Lung (tissue), 11 donors: ENCODE measurements at regions not wholly inside any gene's neighbourhood (a gene's known extent, or its start where the extent isn't known, plus 50 kb on each side); places are given as distances from the start of the nearest gene placed in this dataset.

Experiments
- ATAC-seq: fragments of 200-7000 bp; cut with Tn5 transposase; one replicate; pipeline ENCODE4 v1.9.1; 2020; ENCODE audit warnings: moderate number of reproducible peaks; ENCODE audit not compliant: insufficient read depth, low FRiP score
- DNase-seq, 3 donors: peaks; one replicate each; pipeline ENCODE4 v3.0.0-alpha.2; 2013 to 2017
- H3K27ac ChIP-seq, 2 donors: one replicate each; pipeline ENCODE4 v1.5.1; 2013; ENCODE audit warnings: mild to moderate bottlenecking in 2 of 2, moderate library complexity in 2 of 2, control low read depth in 1 of 2, inconsistent platforms in 1 of 2, low read depth in 1 of 2, low read length in 1 of 2
- H3K27me3 ChIP-seq, 3 donors: one replicate each; pipeline ENCODE4 v1.5.1; 2013; ENCODE audit warnings: low read length in 2 of 3; ENCODE audit not compliant: control insufficient read depth in 3 of 3, insufficient read depth in 3 of 3
- H3K36me3 ChIP-seq, 4 donors: one replicate each; pipeline ENCODE4 v1.5.1; 2013; ENCODE audit warnings: low read length in 4 of 4, mild to moderate bottlenecking in 1 of 4, moderate library complexity in 1 of 4; ENCODE audit not compliant: control insufficient read depth in 4 of 4, insufficient read depth in 4 of 4
- H3K4me1 ChIP-seq, 5 donors: one replicate each; pipeline ENCODE4 v1.5.1; 2013; ENCODE audit warnings: low read length in 5 of 5, mild to moderate bottlenecking in 2 of 5, moderate library complexity in 1 of 5; ENCODE audit not compliant: control insufficient read depth in 5 of 5, insufficient read depth in 5 of 5
- H3K4me3 ChIP-seq: one replicate; pipeline ENCODE4 v1.5.1; 2013; ENCODE audit warnings: mild to moderate bottlenecking, control low read depth, moderate library complexity
- H3K9ac ChIP-seq, 2 donors: one replicate each; pipeline ENCODE4 v1.5.1; 2013; ENCODE audit warnings: low read length in 2 of 2, control low read depth in 1 of 2; ENCODE audit not compliant: insufficient read depth in 1 of 2
- H3K9me3 ChIP-seq, 4 donors: one replicate each; pipeline ENCODE4 v1.5.1; 2013; ENCODE audit warnings: low read length in 3 of 4, mild to moderate bottlenecking in 1 of 4, moderate library complexity in 1 of 4; ENCODE audit not compliant: control insufficient read depth in 4 of 4, insufficient read depth in 3 of 4
- WGBS, 2 donors: extraction: QIAGEN DNeasy Blood & Tissue Kit; methylation state at CpG; one replicate each; pipeline ENCODE4 v1.1.7; 2013; 5-methylcytosine and 5-hydroxymethylcytosine counted together
- TF ChIP-seq, protein P1 (sequence below): IDR thresholded peaks from 2 replicates; pipeline ENCODE4 v1.5.1; 2012; ENCODE audit warnings: mild to moderate bottlenecking; ENCODE audit errors: control extremely low read depth, extremely low read depth
- donor health status: control.
- donor health status: control.
- donor health status: Bipolar disorder and iron deficiency.
- donor health status: healthy.
- donor health status: DM: yes; HTN: yes; CAD: no.

DNA sequence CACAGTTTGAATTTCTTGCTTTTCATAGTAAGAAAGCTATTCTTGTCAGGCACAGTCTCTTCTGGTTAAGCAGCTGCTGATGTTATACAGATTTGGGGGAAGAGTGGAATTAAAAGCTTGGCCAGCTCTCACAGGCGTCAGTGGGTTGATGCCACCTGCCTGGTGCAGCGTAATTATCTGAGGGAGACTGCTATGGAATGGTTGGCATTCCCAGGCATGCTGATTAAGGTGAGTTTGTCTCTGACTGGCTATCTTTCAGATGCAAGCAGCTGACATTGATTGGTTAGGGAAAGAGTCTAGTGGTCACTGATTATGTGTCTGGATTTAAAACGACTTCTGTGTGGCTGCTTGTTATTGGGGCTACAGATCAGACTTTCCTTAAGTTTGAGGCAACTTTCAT, 948.4 kb downstream of the UQCRFS1 start:
- H3K4me1 ChIP-seq = no peaks in the 10 kb centered on the region
- 42 to 64% methylated on average over 3 of the region's 3 CpGs for WGBS, 2 donors
- no peaks in the 10 kb centered on the region for H3K36me3 ChIP-seq
- H3K9me3 ChIP-seq = peaks cover 0 to 3% (median under 1%) of the 10 kb centered on the region in 4 donors
- no peaks in the 10 kb centered on the region for H3K27me3 ChIP-seq
- no peak overlapping the region for H3K27ac ChIP-seq
- ATAC-seq = no peak
- H3K4me3 ChIP-seq = no peak overlapping the region
- no peak overlapping the region for H3K9ac ChIP-seq
- no peak for DNase-seq
- TF ChIP-seq, protein P1, sequence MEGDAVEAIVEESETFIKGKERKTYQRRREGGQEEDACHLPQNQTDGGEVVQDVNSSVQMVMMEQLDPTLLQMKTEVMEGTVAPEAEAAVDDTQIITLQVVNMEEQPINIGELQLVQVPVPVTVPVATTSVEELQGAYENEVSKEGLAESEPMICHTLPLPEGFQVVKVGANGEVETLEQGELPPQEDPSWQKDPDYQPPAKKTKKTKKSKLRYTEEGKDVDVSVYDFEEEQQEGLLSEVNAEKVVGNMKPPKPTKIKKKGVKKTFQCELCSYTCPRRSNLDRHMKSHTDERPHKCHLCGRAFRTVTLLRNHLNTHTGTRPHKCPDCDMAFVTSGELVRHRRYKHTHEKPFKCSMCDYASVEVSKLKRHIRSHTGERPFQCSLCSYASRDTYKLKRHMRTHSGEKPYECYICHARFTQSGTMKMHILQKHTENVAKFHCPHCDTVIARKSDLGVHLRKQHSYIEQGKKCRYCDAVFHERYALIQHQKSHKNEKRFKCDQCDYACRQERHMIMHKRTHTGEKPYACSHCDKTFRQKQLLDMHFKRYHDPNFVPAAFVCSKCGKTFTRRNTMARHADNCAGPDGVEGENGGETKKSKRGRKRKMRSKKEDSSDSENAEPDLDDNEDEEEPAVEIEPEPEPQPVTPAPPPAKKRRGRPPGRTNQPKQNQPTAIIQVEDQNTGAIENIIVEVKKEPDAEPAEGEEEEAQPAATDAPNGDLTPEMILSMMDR = no peak

DNA sequence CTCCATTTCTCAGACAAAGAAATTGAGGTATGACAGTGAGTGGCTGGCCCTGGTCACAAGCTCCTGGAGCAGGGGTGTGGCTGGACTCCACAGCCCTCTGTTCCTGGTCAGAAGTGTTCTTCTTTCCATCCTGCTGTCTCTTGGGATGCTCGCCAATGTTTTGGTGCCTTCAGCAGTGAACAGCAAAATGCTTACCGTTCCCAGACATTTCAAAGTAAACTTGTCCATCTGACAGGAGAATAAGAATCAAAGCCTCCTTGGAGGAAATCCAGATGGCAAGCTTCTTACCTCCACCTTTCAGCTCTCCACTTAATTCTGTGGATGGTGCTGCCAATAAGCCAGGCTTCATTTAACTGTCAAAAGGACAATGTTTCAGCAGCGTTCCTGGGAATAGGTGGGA, 954.1 kb downstream of the UQCRFS1 start:
- WGBS, 2 donors = 59 to 78% methylated on average over 3 of the region's 3 CpGs
- Histone ChIP-seq H3K27ac (no peak overlapping the region), H3K9ac (no peak overlapping the region), H3K27me3 (no peaks in the 10 kb centered on the region), H3K36me3 (no peaks in the 10 kb centered on the region), H3K9me3 (peaks cover 0 to 3% (median under 1%) of the 10 kb centered on the region in 4 donors), H3K4me1 (no peaks in the 10 kb centered on the region), H3K4me3 (no peak overlapping the region)
- no peak for DNase-seq
- ATAC-seq = no peak
- TF ChIP-seq, protein P1 = no peak

DNA sequence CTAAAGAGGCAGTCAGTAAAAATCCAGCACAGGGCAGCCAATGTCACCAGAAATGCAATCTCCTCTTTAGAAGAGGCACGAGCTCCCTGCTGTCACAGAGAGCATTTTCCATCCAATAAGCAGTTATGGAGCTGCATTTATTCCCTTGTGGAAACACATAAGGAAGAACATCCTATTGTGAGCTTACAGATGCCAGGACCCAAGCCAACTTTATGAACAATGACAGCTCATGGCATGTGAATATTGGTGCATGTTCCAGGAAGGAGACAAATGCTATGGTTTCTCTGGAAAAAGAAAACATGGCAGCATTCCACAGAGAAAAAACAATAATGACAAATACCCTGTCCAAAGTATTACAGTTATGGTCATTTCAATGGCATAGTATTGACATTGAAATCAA, 955.6 kb downstream of the UQCRFS1 start:
- Histone ChIP-seq H3K27me3 (no peaks in the 10 kb centered on the region), H3K4me1 (no peaks in the 10 kb centered on the region), H3K4me3 (no peak overlapping the region), H3K9ac (no peak overlapping the region), H3K9me3 (peaks cover 0 to 3% (median under 1%) of the 10 kb centered on the region in 4 donors), H3K36me3 (no peaks in the 10 kb centered on the region), H3K27ac (no peak overlapping the region)
- TF ChIP-seq, protein P1 = no peak
- no peak for ATAC-seq
- DNase-seq = no peak
- 30 to 79% methylated on average over 1 of the region's 1 CpG for WGBS, 2 donors

DNA sequence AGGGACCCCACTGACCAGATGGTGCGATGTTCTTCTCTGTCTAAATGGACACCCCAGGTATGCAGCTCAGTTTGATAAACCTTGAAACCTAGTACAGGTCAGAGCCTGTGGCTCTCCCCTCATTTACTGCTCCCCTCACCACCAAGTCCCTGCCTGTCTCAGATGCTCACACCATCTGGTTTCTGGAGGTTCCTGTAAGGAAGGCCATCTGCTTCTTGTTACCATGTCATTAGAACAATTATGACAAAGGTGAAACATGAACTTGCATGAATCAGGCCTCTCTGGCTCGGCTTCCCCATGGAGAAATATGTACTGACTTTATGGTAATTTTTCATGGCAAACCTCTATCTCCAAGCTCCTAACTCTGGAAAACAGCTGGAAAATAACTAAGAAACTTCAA, 965.7 kb downstream of the UQCRFS1 start:
- Histone ChIP-seq H3K4me1 (no peaks in the 10 kb centered on the region), H3K4me3 (no peak overlapping the region), H3K9ac (no peak overlapping the region), H3K36me3 (no peaks in the 10 kb centered on the region), H3K27ac (no peak overlapping the region), H3K27me3 (peaks cover 0 to 3% (median 0%) of the 10 kb centered on the region in 3 donors), H3K9me3 (no peaks in the 10 kb centered on the region)
- TF ChIP-seq, protein P1 = no peak
- no peak for ATAC-seq
- WGBS, 2 donors = 87% methylated on average over 2 of the region's 2 CpGs
- no peak for DNase-seq
